RPMI7951 (cell line): ENCODE measurements at regions not wholly inside any gene's neighbourhood (a gene's known extent, or its start where the extent isn't known, plus 50 kb on each side); places are given as distances from the start of the nearest gene placed in this dataset.

ENCODE experiments used
- DNase-seq: peaks from one replicate; pipeline ENCODE4 v3.0.0-alpha.2; 2012; ENCODE audit warnings: low read depth

DNA sequence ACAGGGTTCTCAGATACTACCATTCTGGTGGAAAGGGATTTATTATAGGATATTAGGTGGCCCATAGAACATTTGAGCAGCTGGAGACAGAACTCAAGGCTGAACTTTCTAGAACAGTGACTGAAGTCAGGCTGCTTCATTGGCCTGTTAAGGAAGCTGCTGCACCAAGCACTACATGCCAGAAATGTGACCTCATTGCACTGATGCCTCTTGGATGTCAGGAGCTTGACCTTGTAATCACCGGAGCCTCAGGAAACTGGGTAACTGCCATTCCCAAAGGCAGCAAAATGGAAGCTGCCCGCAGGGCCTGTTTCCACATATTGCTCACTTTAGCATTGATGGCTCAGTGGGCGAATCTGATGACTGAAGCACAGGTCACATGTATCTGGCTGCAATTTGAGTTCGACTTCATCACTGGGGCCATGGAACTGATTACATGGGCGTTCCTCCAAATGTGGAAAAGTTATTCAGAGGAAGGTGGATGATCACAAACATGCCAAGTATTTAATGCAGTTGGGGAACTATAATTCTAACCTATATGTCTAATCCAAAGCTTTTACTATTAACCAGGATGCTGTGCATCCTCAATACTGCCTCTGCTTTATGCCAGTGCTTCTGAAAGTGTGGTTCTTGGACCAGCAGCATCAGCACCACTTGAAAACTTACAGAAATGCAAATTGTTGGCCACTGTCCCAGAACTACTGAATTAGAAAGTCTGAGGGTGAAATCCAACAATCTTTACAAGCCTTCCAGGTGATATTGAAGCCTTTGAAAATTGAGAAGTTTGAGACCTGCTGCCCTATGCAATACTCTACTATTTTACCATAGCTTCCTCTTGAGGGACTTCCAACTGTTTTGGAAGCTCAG, 337.2 kb upstream of the NAV3 start:
- DNase-seq, result no peak

DNA sequence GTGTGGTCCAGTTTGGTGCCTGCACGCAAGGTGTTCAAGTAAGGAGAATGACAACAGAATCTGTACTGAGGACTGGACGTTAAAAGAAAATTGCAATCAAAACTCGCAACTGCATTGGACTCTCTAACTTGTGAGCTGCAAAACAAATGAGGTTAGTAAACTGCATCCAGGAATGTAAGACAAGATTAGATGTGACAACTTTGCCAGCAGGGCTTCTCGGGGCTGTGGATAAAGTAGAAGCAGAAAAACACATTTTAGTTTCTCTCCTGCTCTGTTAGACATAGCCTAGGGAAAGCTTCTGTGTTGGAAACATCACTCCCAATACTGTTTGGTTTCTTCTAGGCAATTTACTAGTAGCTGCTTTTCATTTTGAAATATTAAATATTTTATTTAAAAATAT, 338.2 kb upstream of the NAV3 start:
- no peak for DNase-seq

DNA sequence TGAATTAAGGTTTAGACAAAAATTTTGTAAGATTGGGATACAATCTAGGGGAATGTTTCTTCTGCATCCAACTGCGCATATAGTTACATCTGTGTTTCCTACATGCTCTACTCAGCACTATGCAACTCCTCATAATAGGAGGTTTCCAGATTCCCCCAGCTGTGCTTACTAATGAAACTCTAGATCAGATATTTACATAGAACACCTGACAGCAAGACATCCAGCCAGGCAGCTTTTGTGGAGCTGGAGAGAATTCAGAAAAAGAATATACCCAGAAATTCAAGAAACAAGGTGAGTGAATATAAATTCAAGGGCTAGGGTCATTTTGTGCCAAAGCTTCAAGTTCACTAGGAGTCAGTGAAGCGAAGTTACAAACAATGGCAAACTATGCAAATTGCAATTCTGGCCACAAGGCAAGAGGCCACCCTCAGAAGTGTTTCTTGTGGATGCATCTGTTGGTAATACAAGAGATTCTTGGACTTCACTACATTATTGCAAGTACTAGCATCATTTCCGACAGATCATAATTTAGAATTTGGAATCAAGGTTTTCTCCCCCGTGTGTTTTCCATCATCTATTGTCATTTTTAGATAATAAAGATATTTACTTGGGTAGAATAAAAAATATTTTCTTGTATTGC, 341.2 kb upstream of the NAV3 start:
- DNase-seq, result no peak

DNA sequence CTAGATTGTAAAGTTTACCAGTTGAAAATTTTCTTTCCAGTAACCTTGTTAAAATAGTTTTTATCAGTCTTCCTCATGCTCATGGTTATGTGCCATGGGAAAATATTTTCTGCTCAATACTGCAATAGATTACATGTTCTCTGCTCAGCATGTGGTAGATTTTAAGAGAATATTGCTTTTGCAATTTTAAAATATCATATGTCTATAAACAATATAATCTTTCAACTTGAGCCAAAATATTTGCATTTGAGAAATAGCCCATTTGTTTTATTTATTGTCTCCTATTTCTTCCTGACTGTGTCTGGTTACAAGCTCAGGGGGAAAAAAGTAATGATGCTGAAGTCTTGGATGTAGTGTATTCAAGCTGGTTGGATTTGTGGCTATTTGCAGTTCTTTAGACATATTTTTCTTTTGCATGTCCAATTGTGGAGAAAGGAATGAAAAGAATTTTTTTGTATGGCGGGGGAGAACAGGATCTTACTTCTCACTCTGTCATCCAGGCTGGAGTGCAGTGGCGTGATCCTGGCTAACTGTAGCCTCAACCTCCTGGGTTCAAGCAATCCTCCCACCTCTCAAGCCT, 342.6 kb upstream of the NAV3 start:
- DNase-seq, result no peak

DNA sequence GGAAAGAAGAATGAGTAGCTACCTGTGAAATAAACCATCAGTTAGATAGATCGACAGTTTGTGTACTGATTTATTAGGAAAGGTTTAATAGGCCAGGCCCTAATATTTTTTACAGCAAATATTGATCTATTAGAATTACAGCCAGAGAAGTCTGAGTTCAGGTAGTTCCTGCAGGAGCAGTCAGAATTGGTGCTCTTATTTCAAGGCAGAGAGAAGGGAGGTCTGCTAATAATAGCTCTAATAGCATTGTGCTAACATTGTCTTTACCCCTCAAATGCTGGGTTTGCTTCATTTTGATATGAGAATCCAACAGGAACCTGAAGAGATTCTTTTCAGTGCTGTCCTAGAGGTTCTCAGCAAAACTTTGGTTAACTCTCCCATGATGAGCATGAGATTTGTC, 343.8 kb upstream of the NAV3 start:
- no peak for DNase-seq

DNA sequence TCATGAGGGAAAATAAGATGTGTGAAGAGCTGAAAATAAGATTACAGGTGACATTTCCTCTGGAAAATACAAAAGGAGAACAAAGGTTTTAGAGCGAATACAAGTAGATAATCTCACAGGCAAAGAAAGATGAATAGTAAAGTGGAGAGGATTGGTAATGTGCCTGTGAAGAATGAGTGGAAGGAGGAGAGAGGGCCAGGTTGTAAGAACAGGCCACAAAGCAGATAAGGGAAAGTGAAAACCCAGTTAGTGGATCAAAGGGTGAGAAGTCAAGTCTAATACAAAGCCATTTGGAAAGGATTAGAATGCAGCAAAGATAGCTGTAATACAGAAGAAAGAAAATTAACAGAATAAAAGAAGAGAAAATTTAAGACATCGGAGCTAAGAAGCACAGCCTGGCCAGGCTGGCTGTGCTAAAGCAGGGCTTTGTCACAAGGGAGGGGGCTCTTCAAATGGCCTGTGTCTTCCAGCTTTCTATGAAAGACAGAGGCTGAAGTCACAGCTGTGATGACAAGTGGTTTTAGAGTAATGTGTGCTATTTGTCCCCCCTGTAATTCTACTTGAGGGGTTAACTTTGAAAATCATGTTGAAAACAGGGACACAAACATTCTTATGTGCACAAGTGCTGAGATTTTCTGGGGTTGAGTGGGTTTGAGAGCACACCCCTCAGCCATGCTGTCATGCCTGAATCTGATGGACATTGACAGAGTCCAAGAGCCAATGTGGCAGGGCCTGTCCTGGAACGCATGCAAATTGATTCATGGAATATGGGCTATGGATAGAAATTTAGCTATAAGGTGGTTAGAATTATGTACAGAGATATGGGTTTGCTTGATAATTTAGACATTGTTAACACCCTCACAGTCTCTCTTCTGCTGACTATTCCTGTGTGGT, 344.5 kb upstream of the NAV3 start:
- no peak for DNase-seq

DNA sequence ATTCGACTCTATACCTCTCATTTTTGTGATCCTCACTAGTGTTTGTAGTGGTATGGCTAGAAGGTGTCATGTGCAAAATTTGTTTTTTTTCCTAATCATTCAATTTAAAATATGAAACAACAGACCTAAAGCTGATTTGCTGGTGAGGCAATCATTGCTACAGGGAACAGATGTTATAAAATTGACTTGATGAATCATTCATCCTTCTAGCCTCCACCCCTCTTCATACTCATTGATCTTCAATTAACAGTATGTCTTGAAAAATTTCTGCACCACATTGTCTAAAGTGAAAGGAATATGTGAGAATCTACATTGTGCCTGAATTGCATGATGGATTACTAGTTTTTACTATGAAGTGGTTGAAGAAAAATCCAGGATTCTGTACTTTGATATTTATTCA, 349.0 kb upstream of the NAV3 start:
- no peak for DNase-seq

DNA sequence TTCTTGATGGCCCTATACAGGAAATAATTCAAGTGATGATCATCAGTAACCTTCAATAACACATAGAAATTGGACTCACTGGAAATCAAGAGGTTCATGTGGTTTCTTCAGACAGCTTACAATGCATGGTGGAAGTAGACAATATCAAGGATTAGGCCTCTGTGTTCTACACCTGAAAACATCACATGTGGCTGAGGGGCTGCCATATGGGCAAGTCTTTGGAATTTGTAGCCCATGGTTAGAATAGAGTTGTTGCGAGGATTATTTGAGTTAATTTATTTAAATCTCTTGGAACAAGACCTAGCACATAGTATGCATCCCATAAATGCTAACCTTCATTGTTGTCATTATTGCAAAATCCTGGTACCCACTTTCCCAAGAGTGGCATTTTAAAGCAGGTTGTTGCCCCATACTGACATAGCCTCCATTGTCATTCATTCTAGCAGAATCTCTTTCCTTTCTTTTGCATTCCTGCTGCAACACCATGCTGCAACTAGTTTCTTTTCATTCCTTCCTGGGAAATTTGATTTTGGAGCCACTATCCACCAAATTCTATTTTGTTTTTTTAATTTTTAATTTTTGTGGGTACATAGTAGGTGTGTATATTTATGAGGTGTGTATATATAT, 352.7 kb upstream of the NAV3 start:
- DNase-seq, result no peak

DNA sequence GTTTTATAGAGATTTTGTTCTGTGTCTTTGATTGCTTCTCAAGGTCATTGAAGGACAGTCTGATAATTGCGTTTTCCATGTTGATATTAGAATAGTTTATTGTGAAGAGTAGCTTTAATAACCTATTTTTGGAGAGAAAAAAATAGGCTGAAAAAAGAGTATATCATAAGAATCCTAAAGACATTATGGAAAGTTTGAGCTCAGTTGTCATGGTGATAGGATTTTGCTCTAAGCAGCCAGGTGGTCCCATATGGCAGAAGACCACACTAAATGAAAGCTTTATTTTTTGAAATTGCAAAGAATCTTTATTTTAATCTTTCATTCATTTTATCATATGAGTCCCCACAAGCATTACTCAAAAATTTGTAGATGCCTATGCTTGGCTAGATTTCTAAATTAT, 358.9 kb upstream of the NAV3 start:
- DNase-seq, result no peak

DNA sequence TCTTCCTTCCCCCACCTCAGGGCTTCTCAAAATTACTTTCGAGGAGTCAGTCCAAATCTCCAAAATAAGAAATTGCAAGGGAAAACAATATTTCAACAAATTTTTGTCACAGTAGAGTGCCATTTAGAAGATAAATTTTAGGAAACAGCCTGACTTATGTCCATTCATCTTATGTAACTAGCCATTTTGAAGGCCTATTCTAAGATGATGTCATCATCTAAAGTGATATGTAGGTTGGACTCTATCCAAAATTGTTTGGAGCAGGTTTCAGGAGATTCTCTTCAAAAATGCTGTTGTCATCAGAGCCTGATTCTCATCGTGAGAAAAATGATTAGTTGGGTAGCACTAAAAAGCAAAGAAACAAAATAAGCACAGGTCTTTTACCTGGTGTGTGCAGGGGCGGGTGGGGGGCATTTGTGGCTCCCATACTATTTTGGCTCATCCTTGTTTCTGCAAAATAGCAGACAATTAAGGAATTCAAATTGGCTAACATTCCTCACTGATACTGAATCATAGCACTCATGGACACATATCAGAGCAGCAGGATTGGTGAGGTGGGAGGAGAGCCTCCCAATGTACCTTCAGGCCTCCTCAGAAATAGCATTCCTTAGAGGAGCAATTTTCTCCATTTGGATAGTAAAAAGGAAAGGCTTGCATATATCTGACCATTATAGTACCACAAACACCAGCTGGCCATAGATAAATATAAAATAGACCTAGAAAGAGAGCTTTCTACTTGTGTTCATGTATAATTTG, 360.9 kb upstream of the NAV3 start:
- DNase-seq, result no peak

DNA sequence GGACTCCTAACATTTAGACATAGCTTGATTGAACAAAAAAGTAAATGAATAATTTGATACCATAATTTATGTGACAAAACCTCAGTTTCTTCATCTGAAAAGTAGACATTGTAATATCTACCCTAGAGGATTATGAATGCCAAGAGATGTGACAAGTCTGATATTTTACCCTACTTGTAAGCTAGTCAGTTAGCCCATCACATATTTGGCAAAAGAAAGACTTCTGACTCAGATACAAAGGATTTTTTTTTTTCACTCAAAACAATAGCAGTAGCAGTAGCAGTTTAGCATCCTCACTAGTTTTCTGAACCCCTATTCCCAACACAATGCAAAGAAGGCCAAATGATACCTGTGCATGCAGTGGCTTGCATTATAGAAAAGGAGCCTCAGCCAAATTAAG, 377.3 kb upstream of the E2F7 start:
- no peak for DNase-seq

DNA sequence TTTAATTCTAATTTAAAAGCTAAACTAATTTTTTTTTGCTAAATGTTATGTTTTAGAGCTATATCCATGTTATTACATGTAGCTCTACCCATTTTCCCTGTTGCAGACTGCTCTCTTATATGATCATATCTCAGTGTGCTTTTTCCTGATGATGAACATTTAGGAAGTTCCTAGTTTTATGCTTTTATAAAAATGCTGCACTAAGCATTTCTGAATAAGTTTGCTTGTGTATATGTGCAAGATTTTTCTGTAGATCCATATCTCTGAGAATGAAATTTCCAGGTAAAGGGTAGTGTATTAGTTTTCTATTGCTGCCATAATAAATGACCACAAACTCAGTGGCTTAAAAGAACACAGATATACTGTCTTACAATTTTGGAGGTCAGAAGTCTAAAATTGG, 374.4 kb upstream of the E2F7 start:
- no peak for DNase-seq

DNA sequence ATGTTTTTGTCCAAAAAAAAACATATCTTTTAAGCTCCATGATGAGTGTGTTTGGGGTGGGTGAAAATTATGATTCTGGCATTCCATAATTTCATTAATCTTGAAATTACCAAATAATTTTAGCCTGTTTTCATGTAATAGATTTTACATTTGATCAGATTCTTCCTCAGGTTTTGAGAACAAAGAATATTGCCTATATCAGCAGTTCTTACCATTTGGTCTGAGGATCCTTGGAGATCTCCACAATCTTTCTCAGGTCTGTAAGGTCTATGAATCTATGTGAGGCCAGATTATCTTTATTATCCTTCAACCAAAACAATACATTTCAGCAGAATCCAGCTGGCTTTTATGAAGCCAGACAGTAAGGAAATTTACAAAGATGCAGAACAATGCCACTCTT, 373.3 kb upstream of the E2F7 start:
- no peak for DNase-seq

DNA sequence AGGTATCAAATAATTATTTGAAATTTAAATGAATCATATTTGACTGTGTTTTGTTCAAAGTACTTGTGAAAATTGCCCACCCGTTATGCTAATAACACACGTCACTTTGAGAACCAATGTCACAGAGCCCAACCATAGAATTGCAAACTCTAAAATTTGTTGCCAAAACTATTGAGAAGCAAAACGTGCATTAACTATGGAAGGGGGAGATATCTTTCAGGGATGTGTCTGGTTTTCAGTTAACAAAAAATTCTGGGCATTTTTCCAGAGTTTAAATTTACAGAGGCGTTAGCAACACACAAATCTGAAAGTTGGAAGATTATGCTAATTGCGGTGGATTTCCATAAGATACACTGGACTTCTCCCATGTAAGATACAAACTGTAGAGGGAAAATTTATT, 371.8 kb upstream of the E2F7 start:
- DNase-seq, result no peak

DNA sequence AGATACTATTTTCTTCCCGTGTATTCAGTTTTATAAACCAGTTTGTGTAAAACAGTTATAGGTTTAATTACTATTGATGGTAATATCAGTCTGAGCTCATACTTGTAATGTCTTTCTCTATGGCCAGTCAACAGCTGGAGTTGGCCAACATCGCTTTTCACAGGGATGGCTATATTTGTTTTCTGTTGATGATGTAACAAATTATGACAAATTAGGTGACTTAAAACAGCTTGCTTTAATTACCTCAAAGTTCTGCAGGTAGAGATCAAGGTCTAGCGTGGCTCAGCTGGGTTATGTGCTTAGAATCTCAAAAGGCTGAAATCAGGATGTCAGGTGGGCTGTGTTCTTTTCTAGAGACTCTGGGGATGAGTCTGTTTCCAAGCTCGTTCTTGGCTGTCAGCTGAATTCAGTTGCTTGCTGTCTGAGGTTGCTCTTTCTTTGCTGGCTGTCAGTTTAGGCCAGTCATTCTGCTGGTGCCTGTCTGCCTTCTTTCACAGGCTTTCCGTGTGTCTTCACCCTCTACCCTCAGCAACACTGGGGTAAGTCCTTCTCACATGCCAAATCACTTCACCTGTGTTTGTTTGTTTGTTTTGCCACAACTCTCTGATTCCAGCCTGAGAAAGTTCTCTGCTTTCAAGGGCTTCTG, 370.2 kb upstream of the E2F7 start:
- DNase-seq, result no peak

DNA sequence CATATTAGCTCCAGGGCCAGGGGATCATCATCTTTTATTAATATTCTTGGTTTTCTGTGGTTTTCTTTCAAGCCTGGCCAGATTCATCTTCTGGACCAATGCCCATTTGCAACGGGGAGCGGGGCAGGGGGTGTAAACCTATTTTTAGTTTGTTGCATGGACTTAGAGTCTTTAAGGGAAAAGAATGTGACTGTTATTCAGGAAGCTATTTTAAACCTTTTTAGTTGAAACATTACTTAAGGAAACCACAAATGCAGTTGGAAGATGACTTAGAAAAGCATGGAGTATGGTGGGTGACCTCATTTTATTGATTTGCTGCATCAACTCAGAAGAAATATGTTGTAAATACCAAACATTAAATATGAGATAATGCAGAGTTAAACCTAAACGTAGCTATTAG, 368.4 kb upstream of the E2F7 start:
- no peak for DNase-seq

DNA sequence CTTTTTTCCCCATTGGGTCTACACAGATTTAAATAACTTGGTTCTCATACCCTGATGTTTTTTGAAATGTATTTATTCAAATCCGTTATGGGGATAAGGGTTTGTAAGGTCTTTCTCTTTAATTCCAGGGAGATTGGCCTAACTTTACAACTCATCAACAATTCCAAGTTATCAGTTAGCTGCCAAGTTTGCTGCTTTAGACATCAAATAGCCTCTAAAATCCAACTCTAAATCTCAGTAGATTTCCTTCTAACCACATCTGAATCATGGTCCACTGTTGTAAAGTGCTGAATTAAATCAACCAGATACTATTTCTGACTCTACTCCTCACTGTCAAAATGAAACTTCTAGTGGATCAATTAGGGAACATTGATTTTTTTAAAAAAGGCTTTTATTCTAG, 364.1 kb upstream of the E2F7 start:
- DNase-seq, result no peak

DNA sequence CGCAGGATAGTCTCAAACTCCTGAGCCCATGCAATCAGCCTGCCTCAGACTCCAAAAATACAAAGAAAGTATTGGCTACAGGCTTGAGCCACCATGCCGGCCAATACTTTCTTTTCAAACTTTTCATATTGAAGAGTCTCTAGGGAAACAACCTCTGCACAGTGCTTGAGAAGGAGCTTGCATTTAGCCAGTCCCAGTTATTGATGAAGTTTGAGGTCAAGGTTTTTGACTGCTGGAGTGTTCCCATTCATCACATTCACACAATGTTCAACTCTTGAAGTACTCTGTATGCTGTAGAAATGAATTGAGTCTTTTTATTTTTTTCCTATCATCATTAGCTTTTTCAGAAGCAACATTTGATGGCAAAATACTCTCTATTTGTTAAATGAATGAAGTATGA, 355.8 kb upstream of the E2F7 start:
- no peak for DNase-seq

DNA sequence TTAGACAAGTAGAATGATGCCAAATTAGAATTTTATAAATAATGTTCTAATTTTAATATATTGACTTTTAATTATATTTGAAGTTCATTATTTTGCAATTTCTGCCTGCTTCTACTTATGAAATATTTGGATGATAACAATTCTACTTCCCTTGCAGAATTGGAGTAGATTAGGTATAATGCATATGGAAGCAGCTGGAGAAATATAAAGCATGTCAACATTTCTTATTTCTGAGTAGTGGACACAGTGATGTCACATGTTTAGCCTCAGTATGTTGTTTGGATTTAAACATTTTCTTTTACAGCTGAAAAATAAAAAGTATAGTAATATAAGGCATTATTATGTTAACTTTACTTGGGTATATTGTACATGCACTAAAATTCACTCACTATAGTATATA, 344.2 kb upstream of the E2F7 start:
- DNase-seq, result no peak

DNA sequence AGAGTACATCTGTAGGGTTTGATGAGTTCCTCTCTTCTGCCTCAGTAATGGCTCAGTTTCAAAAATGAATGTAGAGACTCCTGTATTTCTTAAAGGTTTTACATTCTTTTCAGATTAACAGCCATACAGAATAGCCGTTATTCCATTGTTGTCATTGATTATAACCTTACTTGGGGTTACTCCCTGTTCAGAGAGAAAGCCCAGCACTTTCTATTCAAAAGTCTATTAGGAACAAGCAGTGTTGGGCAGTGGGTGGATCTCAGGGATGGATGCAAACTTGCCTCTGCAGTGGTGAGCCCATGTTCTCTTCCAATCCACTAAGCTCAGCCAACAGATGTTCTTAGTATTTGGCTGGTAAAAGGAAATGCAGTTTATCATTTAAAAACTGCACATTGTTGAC, 342.6 kb upstream of the E2F7 start:
- DNase-seq, result no peak
